Ishikawa (cell line): ENCODE measurements at regions not wholly inside any gene's neighbourhood (a gene's known extent, or its start where the extent isn't known, plus 50 kb on each side); places are given as distances from the start of the nearest gene placed in this dataset.

Experiments
- CEBPB ChIP-seq: IDR thresholded peaks from 2 replicates; pipeline ENCODE4 v1.6.1; 2012
- CREB1 ChIP-seq: IDR thresholded peaks from 2 replicates; pipeline ENCODE4 v1.6.1; 2012; ENCODE audit warnings: low read depth
- EGR1 ChIP-seq: IDR thresholded peaks from 2 replicates; pipeline ENCODE4 v1.6.1; 2012
- EP300 ChIP-seq: IDR thresholded peaks from 2 replicates; pipeline ENCODE4 v1.6.1; 2012; ENCODE audit warnings: borderline replicate concordance
- FOXM1 ChIP-seq: IDR thresholded peaks from 2 replicates; pipeline ENCODE4 v1.6.1; 2012; ENCODE audit warnings: low read depth, borderline replicate concordance
- NFIC ChIP-seq: IDR thresholded peaks from 2 replicates; pipeline ENCODE4 v1.6.1; 2012
- RAD21 ChIP-seq: IDR thresholded peaks from 2 replicates; pipeline ENCODE4 v1.6.1; 2012; ENCODE audit warnings: low read depth
- TAF1 ChIP-seq: IDR thresholded peaks from 2 replicates; pipeline ENCODE4 v1.6.1; 2012; ENCODE audit warnings: low read depth, mild to moderate bottlenecking
- TCF12 ChIP-seq: IDR thresholded peaks from 2 replicates; pipeline ENCODE4 v1.6.1; 2012; ENCODE audit warnings: low read depth
- TEAD4 ChIP-seq: IDR thresholded peaks from 2 replicates; pipeline ENCODE4 v1.6.1; 2012
- USF1 ChIP-seq: IDR thresholded peaks from 2 replicates; pipeline ENCODE4 v1.6.1; 2012
- YY1 ChIP-seq: IDR thresholded peaks from 2 replicates; pipeline ENCODE4 v1.6.1; 2012; ENCODE audit warnings: low read depth
- ZBTB7A ChIP-seq: IDR thresholded peaks from 2 replicates; pipeline ENCODE4 v1.6.1; 2012; ENCODE audit warnings: low read depth
- TF ChIP-seq, protein P1 (sequence below): IDR thresholded peaks from 2 replicates; pipeline ENCODE4 v1.6.1; 2012; ENCODE audit warnings: low read depth, mild to moderate bottlenecking
- TF ChIP-seq, protein P2 (sequence below): IDR thresholded peaks from 2 replicates; pipeline ENCODE4 v1.6.1; 2012

GRCh38 chr3:176357891-176358290 lies 839.4 kb downstream of the TBL1XR1 start:
- TF ChIP-seq TEAD4 (no peak), ZBTB7A (no peak), TCF12 (no peak), CEBPB (no peak), NFIC (no peak), EGR1 (no peak), CREB1 (no peak), FOXM1 (no peak), YY1 (no peak), TAF1 (no peak)
- TF ChIP-seq, protein P1, sequence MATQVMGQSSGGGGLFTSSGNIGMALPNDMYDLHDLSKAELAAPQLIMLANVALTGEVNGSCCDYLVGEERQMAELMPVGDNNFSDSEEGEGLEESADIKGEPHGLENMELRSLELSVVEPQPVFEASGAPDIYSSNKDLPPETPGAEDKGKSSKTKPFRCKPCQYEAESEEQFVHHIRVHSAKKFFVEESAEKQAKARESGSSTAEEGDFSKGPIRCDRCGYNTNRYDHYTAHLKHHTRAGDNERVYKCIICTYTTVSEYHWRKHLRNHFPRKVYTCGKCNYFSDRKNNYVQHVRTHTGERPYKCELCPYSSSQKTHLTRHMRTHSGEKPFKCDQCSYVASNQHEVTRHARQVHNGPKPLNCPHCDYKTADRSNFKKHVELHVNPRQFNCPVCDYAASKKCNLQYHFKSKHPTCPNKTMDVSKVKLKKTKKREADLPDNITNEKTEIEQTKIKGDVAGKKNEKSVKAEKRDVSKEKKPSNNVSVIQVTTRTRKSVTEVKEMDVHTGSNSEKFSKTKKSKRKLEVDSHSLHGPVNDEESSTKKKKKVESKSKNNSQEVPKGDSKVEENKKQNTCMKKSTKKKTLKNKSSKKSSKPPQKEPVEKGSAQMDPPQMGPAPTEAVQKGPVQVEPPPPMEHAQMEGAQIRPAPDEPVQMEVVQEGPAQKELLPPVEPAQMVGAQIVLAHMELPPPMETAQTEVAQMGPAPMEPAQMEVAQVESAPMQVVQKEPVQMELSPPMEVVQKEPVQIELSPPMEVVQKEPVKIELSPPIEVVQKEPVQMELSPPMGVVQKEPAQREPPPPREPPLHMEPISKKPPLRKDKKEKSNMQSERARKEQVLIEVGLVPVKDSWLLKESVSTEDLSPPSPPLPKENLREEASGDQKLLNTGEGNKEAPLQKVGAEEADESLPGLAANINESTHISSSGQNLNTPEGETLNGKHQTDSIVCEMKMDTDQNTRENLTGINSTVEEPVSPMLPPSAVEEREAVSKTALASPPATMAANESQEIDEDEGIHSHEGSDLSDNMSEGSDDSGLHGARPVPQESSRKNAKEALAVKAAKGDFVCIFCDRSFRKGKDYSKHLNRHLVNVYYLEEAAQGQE = no peak

DNA sequence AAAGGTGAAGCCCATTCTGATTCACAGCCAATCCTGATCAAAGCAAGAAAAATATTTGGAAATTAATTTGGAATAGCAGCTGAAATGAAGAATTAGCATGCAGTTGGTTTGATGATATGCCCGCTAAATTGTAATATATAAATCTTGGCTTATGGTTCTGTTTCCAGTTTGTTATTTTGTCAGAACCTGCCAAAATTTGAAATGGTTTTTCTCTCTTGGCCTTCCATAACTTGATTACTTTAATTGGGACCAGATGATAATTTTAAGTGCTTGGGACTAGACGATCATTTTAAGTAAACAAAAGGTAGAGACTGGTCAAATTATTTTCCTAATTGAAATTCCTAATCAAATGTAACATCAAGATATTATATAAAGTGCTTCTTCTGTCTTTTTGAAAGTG lies 842.4 kb downstream of the TBL1XR1 start:
- TF ChIP-seq YY1 (no peak), TEAD4 (no peak), CREB1 (no peak), USF1 (no peak), CEBPB (no peak), TCF12 (no peak), TAF1 (no peak)
- TF ChIP-seq, protein P1 = no peak
- TF ChIP-seq, protein P2, sequence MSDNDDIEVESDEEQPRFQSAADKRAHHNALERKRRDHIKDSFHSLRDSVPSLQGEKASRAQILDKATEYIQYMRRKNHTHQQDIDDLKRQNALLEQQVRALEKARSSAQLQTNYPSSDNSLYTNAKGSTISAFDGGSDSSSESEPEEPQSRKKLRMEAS = no peak

DNA sequence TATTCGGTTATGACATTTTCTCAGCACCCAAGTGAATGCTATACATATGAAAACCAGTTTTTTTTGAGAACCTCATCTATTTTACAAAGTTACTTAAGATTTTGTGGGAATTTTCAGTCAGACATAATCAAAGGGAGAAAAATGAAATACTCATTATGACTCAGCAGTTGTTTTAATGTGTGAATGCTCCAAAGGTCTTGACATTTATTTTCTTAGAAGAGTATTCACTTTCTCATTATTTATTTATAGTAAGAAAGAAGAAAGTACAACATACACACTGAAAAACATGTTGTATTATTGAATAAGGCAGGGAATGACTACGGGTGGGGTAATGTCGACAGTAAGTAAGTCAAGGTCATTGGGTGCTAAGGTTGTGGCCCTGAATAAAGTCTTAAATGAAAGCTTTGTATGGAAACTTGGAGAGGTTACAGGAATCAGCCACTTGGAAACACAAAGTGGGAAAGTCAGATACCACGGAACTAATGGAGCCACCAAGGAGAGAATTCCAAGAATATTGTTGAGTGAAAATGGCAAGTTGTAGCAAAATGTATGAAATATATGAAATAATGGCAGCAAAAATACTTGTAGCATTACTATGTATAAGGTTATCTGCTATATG lies 844.5 kb downstream of the TBL1XR1 start:
- TF ChIP-seq CEBPB (no peak), USF1 (no peak), TCF12 (peak; percentile 77), YY1 (no peak), RAD21 (no peak), TEAD4 (peak; percentile 81), ZBTB7A (no peak), NFIC (peak; percentile 80), EP300 (peak; percentile 88), FOXM1 (peak; percentile 74; the same call in 1 of the 2 replicates)

- no peak for TF ChIP-seq TCF12
- no peak for TF ChIP-seq EP300
- TF ChIP-seq, protein P1 = no peak
- TF ChIP-seq TAF1 = no peak
- TF ChIP-seq EGR1 = no peak
- TF ChIP-seq TEAD4 = no peak
- no peak for TF ChIP-seq CEBPB
- TF ChIP-seq FOXM1 = no peak
- no peak for TF ChIP-seq YY1
- TF ChIP-seq ZBTB7A = no peak
- TF ChIP-seq NFIC = no peak
Observed at GRCh38 chr3:176351408-176351807, 845.9 kb downstream of the TBL1XR1 start.

- TF ChIP-seq ZBTB7A = no peak
- TF ChIP-seq TAF1 = no peak
- no peak for TF ChIP-seq TCF12
- no peak for TF ChIP-seq YY1
- no peak for TF ChIP-seq CREB1
- no peak for TF ChIP-seq FOXM1
- TF ChIP-seq, protein P2 = no peak
Observed at GRCh38 chr3:176349706-176350105, 847.6 kb downstream of the TBL1XR1 start.
